ENCODE measurements at regions not wholly inside any gene's neighbourhood (a gene's known extent, or its start where the extent isn't known, plus 50 kb on each side); places are given as distances from the start of the nearest gene placed in this dataset.
"Not testable (repeated sequence)": the region's sequence is repeated elsewhere in the genome, so short reads cannot be mapped to it uniquely, and the experiment has no call there.

GRCh38 chr5:112112346-112112745 is 306.7 kb downstream of the EPB41L4A start:
- no peak for DNase-seq (ENCODE audit: low read depth)

DNA sequence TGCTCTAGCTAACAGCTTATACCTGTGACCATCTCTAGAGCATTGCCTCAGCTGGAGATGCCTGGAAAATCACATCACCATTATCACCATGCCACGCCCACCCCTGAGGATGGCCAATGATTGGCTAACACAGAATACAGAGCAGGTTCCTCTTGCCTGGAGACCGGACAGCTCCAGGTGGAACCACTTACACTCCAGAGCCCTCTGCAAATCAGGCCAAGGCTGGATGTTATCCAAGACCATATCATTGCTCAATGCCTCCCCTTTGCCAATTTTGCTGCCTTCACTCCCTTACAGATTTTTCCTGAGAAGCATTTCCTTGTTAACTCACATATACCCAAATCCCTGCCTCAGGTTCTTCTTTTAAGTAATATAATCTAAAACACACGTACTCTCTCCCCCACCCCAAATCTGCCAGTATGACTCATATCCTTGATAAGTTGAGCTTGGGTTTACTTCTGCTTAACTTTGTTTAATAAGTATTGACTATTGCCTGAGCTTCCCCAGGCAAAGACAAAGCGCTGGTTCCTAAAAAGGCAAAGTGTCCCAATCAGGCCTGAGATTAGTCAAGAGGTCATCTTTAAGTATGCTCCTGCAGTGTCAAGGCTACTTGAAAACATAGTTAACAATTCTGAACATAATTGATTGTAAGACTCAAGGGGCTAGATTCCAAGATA is 309.6 kb downstream of the EPB41L4A start:
- DNase-seq (ENCODE audit: low read depth) = peak; percentile 86

DNA sequence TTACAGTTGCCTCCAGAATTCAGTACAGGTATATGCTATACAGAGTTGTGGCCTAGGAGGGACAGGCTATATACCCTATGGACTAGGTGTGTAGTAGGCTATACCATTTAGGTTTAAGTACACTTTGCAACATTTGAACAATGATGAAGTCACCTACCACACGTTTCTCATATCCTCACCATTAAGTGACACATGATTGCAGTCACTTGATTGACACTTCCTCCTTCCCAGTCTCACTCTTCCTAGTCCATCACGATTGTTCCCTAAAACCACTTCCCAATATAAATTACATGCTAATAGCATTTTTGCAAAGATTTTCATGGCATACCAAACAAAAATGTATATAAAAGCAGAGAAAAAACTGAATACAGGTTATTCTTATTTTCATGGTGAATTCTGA is 312.2 kb downstream of the EPB41L4A start:
- no peak for DNase-seq (ENCODE audit: low read depth)

DNA sequence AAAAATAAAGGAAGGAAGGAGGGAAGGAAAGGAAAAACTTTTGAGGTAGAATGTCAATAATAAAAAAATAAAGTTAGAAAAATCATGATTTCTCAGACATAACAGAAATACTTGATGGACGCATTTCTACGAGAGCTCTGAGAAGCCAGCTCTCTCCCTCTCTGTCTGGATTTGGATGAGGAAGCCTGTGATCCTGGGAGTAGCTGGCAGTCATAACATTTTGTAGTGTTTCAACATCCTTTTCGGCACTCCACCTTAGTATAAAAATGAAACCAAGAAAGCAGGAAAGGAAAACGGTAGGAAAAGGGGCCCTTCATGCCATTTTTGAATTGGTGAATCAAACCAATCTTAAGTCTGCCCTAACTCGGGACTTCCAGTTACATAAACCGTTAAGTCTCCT is 321.3 kb downstream of the EPB41L4A start:
- DNase-seq (ENCODE audit: low read depth) = no peak

DNA sequence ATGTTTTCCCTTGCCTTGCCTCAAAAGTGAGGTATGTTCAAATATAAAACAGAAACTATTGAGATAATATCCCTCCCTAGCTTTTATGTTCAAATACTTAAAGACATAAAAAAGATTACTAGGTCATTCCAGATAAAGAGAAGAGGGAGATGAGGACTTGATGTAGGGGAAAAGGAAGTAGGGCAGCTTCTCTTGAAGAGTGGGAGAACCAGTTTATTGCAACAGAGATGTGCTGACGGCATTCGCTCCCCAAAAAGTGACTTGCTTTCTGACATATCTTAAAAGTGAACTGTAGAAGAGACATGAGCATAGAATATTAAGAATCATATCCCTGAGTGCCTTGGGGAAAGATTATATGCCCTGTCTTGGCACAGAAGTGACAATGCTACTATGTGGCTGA is 330.2 kb upstream of the NREP start:
- DNase-seq (ENCODE audit: low read depth) = no peak

GRCh38 chr5:112086740-112087139 is 329.7 kb upstream of the NREP start:
- no peak for DNase-seq (ENCODE audit: low read depth)

DNA sequence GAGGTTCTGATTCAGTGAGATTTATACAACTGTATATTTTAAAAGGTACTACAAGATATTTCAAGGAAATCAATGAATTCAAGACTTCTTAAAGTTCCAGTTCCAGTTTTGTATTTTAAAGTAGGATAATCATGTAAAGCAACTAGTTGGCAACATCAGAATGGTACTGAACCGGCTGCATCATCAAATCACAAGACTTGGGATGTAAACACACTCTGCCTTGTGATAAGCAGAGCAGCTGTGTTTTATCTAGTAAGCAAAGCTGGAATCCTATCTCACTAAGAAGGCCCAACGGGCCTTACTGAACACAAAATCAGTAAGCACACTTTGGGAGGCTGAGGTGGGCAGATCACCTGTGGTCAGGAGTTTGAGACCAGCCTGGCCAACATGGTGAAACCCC is 327.2 kb upstream of the NREP start:
- DNase-seq (ENCODE audit: low read depth) = peak; percentile 46

DNA sequence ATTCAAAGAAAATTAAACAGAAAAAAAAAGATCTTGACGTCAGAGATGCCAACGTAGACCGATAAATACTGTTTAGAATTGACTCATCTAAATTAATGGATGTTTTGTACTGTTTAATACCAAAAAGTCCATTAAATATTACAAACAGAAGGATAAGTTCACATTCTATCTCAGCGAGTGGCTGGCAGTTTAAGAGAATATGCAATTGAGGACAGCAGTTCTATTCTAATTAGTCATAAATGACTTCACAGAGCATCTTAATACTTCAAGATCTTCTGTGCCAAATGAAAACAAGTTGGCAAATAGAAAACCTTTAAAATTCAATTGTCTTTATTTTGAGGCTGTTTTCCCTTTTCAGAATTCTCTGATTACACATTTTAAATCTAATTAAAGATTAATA is 326.6 kb upstream of the NREP start:
- no peak for DNase-seq (ENCODE audit: low read depth)

GRCh38 chr5:112077180-112077579 is 320.2 kb upstream of the NREP start:
- DNase-seq (ENCODE audit: low read depth) = peak; percentile 60

GRCh38 chr5:112070022-112070421 is 313.0 kb upstream of the NREP start:
- DNase-seq (ENCODE audit: low read depth) = no peak

GRCh38 chr5:112069329-112069728 is 312.3 kb upstream of the NREP start:
- no peak for DNase-seq (ENCODE audit: low read depth)

GRCh38 chr5:112068593-112068992 is 311.6 kb upstream of the NREP start:
- no peak for DNase-seq (ENCODE audit: low read depth)

DNA sequence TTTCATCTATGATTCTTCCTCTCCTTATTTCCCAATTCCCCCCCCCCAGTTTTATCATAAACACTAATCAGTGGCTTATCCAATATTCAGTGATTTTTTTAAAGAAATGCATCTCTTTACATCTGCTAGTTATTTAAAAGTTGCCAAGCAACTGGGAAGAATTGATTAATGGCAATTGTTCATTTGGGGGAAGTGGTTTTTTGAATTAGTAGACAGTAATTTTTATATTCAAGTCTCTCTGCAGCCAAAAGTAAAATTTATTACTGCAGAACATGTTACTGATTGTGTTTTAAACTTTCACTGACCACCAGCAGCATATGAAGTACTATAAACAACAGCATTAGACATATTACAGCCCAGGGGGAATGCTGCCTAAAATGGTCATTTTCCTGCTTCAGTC is 308.8 kb upstream of the NREP start:
- DNase-seq (ENCODE audit: low read depth) = no peak

DNA sequence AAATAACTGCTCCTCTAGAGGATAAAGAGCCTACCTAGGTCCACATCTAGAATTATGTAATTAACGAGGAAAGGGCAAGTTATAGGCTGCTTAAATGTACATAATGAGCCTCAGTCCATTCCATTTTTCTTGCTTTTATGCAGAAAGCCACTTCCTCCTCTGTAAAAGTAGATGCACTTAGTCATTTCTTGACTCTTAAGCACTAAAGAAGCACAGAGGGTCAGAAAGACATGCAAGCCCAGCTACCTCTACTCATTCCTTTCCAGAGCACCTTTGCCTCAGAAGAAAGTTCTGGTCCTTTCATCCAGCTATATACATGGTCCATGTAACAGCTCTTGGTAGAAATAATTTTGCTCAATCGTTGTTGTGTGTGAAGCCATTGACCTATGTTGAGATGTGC is 308.0 kb upstream of the NREP start:
- DNase-seq (ENCODE audit: low read depth) = no peak

GRCh38 chr5:112064271-112064701 is 307.3 kb upstream of the NREP start:
- no peak for DNase-seq (ENCODE audit: low read depth)

DNA sequence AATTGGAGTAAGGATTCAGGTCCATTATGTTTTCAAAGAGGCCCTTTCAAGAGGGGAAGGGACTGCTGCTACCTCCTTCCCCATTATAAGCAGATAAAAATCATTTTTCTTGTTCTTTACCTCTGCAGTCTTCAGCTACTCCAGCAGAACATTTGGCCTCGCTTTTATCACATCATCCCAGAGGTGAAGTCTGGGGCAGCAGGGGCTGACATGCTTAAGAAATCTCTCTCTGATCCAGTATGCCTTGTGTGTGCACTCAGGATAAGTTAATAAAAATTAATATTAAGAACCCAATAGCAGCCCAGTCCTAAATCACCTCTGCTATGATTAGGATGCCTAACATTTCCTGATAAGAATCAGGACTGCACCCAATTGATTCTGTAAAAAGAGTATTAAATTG is 306.9 kb upstream of the NREP start:
- no peak for DNase-seq (ENCODE audit: low read depth)

DNA sequence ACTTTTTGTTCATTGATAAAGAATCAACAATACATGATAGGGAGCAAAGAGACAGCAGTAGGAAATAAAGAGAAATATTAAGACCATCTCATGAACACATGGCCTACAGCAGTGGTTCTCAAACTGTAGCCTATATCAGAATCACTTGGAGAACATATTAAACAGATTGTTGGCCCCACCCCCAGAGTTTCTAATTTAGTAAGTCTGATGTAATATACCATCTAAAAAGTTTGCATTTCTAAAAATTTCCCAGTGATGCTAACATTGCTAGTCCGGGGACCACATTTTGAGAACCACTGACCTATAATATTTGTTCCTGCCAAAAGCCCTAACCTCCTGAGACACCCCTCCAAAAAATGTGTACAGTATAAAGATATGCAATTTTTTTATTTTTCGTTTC is 306.2 kb upstream of the NREP start:
- DNase-seq (ENCODE audit: low read depth) = no peak

GRCh38 chr5:112062181-112062580 is 305.2 kb upstream of the NREP start:
- no peak for DNase-seq (ENCODE audit: low read depth)

- no peak for DNase-seq (ENCODE audit: low read depth)
These were observed 304.7 kb upstream of the NREP start for GRCh38 chr5:112061666-112062065.

DNA sequence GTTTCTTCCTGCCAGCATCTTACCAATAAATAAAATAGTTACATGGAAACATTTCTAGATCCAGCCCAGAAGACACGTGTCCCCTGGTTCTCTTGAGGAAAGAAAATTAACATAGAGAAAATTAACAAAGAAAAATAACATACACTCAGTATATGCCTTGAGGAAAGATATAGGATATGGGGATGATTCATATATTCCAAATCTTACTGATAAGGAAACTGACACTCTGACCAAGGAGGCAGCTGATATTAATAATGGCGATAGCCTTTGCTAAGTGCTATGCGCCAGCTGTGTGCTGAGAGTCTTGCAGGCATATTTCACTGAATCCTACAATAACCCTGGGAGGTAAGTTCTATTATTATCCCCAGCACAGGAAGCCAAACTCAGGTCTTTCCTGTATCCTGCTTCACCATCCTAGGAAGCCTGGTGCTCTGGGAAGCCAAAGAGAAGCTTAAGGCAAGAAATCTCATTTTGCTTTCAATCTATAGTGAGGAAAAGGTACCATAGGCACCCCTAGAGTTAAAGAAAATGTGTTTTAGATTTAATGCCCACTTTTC is 302.7 kb upstream of the NREP start:
- no peak for DNase-seq (ENCODE audit: low read depth)

- DNase-seq (ENCODE audit: low read depth) = no peak
These were observed 292.7 kb upstream of the NREP start for GRCh38 chr5:112049738-112050137.

- DNase-seq (ENCODE audit: low read depth) = no peak
These were observed 279.2 kb upstream of the NREP start for GRCh38 chr5:112036206-112036605.

- DNase-seq (ENCODE audit: low read depth) = no peak
These were observed 277.5 kb upstream of the NREP start for GRCh38 chr5:112034421-112034979.

DNA sequence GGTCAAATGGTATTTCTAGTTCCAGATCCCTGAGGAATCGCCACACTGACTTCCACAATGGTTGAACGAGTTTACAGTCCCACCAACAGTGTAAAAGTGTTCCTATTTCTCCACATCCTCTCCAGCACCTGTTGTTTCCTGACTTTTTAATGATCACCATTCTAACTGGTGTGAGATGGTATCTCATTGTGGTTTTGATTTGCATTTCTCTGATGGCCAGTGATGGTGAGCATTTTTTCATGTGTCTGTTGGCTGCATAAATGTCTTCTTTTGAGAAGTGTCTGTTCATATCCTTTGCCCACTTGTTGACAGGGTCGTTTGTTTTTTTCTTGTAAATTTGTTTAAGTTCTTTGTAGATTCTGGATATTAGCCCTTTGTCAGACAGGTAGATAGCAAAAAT is 269.9 kb upstream of the NREP start:
- DNase-seq (ENCODE audit: low read depth) = not testable (repeated sequence)

Measured in iris pigment epithelial cell (primary cell).